B cell (primary cell): ENCODE measurements at regions not wholly inside any gene's neighbourhood (a gene's known extent, or its start where the extent isn't known, plus 50 kb on each side); places are given as distances from the start of the nearest gene placed in this dataset.

Experiments used
- ATAC-seq: fragments of 200-7000 bp; cut with Tn5 transposase; one replicate; pipeline ENCODE4 v1.10.0; 2021; ENCODE audit warnings: low read depth, mild to moderate bottlenecking, moderate number of reproducible peaks, moderate library complexity
- CTCF ChIA-PET: fragments of 350-600 bp; sonication (Branson Sonifier 250); formaldehyde crosslinking; loops from one replicate; lab custom pipeline; 2021; ENCODE audit warnings: antibody characterized with exemption, inconsistent platforms; lab: Charles Lee
- POLR2A ChIA-PET: fragments of 350-600 bp; sonication (Branson Sonifier 250); formaldehyde crosslinking; loops from one replicate; lab custom pipeline; 2021; ENCODE audit warnings: antibody characterized with exemption; lab: Charles Lee
- DNase-seq: peaks from one replicate; pipeline ENCODE4 v3.0.0; 2013
- H2AFZ ChIP-seq: 2 replicates; pipeline ENCODE4 v1.6.1; 2012; ENCODE audit warnings: mild to moderate bottlenecking, low read depth, low read length; ENCODE audit not compliant: insufficient read depth, poor library complexity, severe bottlenecking
- H3K27ac ChIP-seq, 2 donors: 1 replicate in 1 of 2; 2 replicates in 1 of 2; pipeline ENCODE4 v1.5.1; 2012 to 2013; ENCODE audit warnings: low read length in 2 of 2, mild to moderate bottlenecking in 2 of 2, moderate library complexity in 1 of 2
- H3K27me3 ChIP-seq, 4 experiments: fragments of 200-600 bp in 1 of 4; sonication (generic) in 1 of 4; replicated peaks in 1 of 4; 1 replicate in 2 of 4; 2 replicates in 2 of 4; pipeline versions ENCODE4 v1.6.1 to v1.7.0; 2013 to 2016; ENCODE audit warnings: low read length in 3 of 4, mild to moderate bottlenecking in 2 of 4, mixed read lengths in 1 of 4, moderate library complexity in 1 of 4; ENCODE audit not compliant: insufficient read depth in 4 of 4, control insufficient read depth in 3 of 4; ENCODE audit errors: control extremely low read depth in 1 of 4
- H3K36me3 ChIP-seq, 2 experiments: replicated peaks in 1 of 2; 1 replicate in 1 of 2; 2 replicates in 1 of 2; pipeline versions ENCODE4 v1.6.1 to v1.7.1; 2013; ENCODE audit warnings: low read length in 1 of 2; ENCODE audit not compliant: insufficient read depth in 2 of 2, control insufficient read depth in 1 of 2; ENCODE audit errors: control extremely low read depth in 1 of 2, extremely low read depth in 1 of 2
- H3K4me1 ChIP-seq, 2 donors: fragments of 200-600 bp in 1 of 2; sonication (generic) in 1 of 2; 1 replicate in 1 of 2; 2 replicates in 1 of 2; pipeline versions ENCODE4 v1.5.1 to v1.6.1; 2013 to 2017; ENCODE audit warnings: low read length in 2 of 2; ENCODE audit not compliant: control insufficient read depth in 2 of 2, insufficient read depth in 2 of 2
- H3K4me2 ChIP-seq: replicated peaks from 2 replicates; pipeline ENCODE3; 2012; ENCODE audit warnings: mild to moderate bottlenecking, low read depth, low read length; ENCODE audit not compliant: poor library complexity, severe bottlenecking
- H3K4me3 ChIP-seq, 5 experiments: fragments of 200-600 bp in 1 of 5; sonication (generic) in 1 of 5; 1 replicate in 3 of 5; 2 replicates in 2 of 5; pipeline versions ENCODE4 v1.5.1 to v1.7.0; 2011 to 2016; ENCODE audit warnings: low read length in 4 of 5, mild to moderate bottlenecking in 4 of 5, low read depth in 2 of 5, control low read depth in 1 of 5, moderate library complexity in 1 of 5; ENCODE audit not compliant: insufficient read depth in 1 of 5; ENCODE audit errors: control extremely low read depth in 1 of 5, extremely low read depth in 1 of 5
- H3K79me2 ChIP-seq: fragments of 200-600 bp; sonication (generic); one replicate; pipeline ENCODE4 v1.6.0; 2016; ENCODE audit warnings: low read length; ENCODE audit not compliant: control insufficient read depth, insufficient read depth
- H3K9ac ChIP-seq: fragments of 200-600 bp; sonication (generic); 2 replicates; pipeline ENCODE4 v1.6.1; 2017; ENCODE audit warnings: mild to moderate bottlenecking, low read length, moderate library complexity
- H3K9me3 ChIP-seq, 3 donors: one replicate each; pipeline versions ENCODE4 v1.6.1 to v1.7.1; 2013; ENCODE audit warnings: low read length in 2 of 3; ENCODE audit not compliant: control insufficient read depth in 2 of 3, insufficient read depth in 1 of 3; ENCODE audit errors: control extremely low read depth in 1 of 3
- H4K20me1 ChIP-seq: 2 replicates; pipeline ENCODE4 v1.6.0; 2012; ENCODE audit warnings: mild to moderate bottlenecking, low read length; ENCODE audit not compliant: insufficient read depth, control insufficient read depth, poor library complexity, severe bottlenecking
- H3K27ac Mint-ChIP-seq: one replicate; pipeline ENCODE4 v1.8.0; 2021; ENCODE audit warnings: mixed read lengths
- H3K27me3 Mint-ChIP-seq: one replicate; pipeline ENCODE4 v1.8.0; 2021; ENCODE audit warnings: mixed read lengths
- H3K4me1 Mint-ChIP-seq: one replicate; pipeline ENCODE4 v1.8.0; 2021; ENCODE audit warnings: mixed read lengths
- H3K4me3 Mint-ChIP-seq: one replicate; pipeline ENCODE4 v1.8.0; 2021; ENCODE audit warnings: mixed read lengths
- H3K9me3 Mint-ChIP-seq: one replicate; pipeline ENCODE4 v1.8.0; 2022; ENCODE audit warnings: mixed read lengths; ENCODE audit not compliant: insufficient read depth
- CTCF ChIP-seq: fragments of 200-600 bp; IDR thresholded peaks from one replicate; pipeline ENCODE4 v1.8.0; 2022; ENCODE audit warnings: antibody characterized with exemption, mild to moderate bottlenecking
- EZH2 ChIP-seq: IDR thresholded peaks from 2 replicates; pipeline ENCODE4 v1.6.1; 2012; ENCODE audit warnings: borderline replicate concordance, low read depth, mild to moderate bottlenecking, moderate library complexity, low read length; ENCODE audit not compliant: insufficient read depth, poor library complexity, severe bottlenecking
- WGBS: methylation state at CpG from one replicate; pipeline ENCODE4 v1.1.5; 2013; ENCODE audit warnings: missing lambda C conversion rate; ENCODE audit not compliant: insufficient coverage; 5-methylcytosine and 5-hydroxymethylcytosine counted together
- intact Hi-C: fragments of 100-400 bp; cut with micrococcal nuclease; formaldehyde crosslinking; loops from one replicate; pipeline ENCODE4 v1.10.0; 2022

DNA sequence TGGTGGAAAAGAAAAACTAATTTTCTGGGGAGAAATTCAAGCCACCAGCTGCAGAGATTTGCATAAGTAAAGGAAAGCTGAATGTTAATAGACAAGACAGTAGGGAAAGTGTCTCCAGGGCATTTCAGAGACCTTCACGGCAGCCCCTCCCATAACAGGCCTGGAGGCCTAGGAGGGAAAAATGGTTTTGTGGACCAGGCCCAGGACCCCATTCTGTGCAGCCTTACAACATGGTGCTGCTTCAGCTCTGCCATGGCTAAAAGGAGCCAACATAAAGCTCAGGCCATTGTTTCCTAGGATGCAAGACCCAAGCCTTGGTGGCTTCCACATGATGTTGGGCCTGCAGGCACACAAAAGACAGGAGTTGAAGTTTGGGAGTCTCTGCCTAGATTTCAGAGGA, 697.1 kb downstream of the SOCS6 start:
- Histone ChIP-seq H3K27me3 (no peaks in the 10 kb centered on the region), H3K4me3 (no peak overlapping the region), H2AFZ (no peak overlapping the region), H3K9ac (no peak overlapping the region), H3K36me3 (no peaks in the 10 kb centered on the region), H3K4me2 (no peak overlapping the region), H3K27ac (no peak overlapping the region), H3K4me1 (no peaks in the 10 kb centered on the region), H3K79me2 (no peaks in the 10 kb centered on the region), H3K9me3 (peaks cover 0 to 10% (median 7%) of the 10 kb centered on the region in 3 donors), H4K20me1 (no peaks in the 10 kb centered on the region)
- H3K9me3 Mint-ChIP-seq = peaks cover 8% of the 10 kb centered on the region
- WGBS = 88% methylated on average over 1 of the region's 1 CpG
- TF ChIP-seq EZH2 (no peak), CTCF (no peak)
- no peaks in the 10 kb centered on the region for H3K27me3 Mint-ChIP-seq
- H3K27ac Mint-ChIP-seq = no peak overlapping the region
- intact Hi-C loops = no loop called here
- ChIA-PET CTCF (no interaction called here), POLR2A (no interaction called here)
- H3K4me1 Mint-ChIP-seq = no peaks in the 10 kb centered on the region
- no peak overlapping the region for H3K4me3 Mint-ChIP-seq
- ATAC-seq (no peak), DNase-seq (no peak)

GRCh38 chr18:70982292-70982691, 693.4 kb downstream of the SOCS6 start:
- Mint-ChIP-seq H3K27ac (no peak overlapping the region), H3K4me3 (no peak overlapping the region), H3K27me3 (no peaks in the 10 kb centered on the region), H3K9me3 (peaks cover 10% of the 10 kb centered on the region), H3K4me1 (no peaks in the 10 kb centered on the region)
- intact Hi-C loops = no loop called here
- no peak overlapping the region for H3K9ac ChIP-seq
- H3K27ac ChIP-seq = no peak overlapping the region
- H3K79me2 ChIP-seq = no peaks in the 10 kb centered on the region
- H3K4me3 ChIP-seq = no peak overlapping the region
- no CpG with 5 or more reads among the region's 2 CpGs for WGBS
- TF ChIP-seq CTCF (no peak), EZH2 (no peak)
- ATAC-seq (no peak), DNase-seq (no peak)
- H3K4me1 ChIP-seq = no peaks in the 10 kb centered on the region
- H3K4me2 ChIP-seq = no peak overlapping the region
- no peaks in the 10 kb centered on the region for H4K20me1 ChIP-seq
- ChIA-PET CTCF (no interaction called here), POLR2A (no interaction called here)
- H3K36me3 ChIP-seq = no peaks in the 10 kb centered on the region
- no peaks in the 10 kb centered on the region for H3K27me3 ChIP-seq
- no peak overlapping the region for H2AFZ ChIP-seq
- H3K9me3 ChIP-seq = peaks cover 0 to 10% (median 3%) of the 10 kb centered on the region in 3 donors
